Astrocyte (in vitro differentiated cells and primary cell): ENCODE measurements at regions not wholly inside any gene's neighbourhood (a gene's known extent, or its start where the extent isn't known, plus 50 kb on each side); places are given as distances from the start of the nearest gene placed in this dataset.
"Not testable (repeated sequence)": the region's sequence is repeated elsewhere in the genome, so short reads cannot be mapped to it uniquely, and the experiment has no call there.

Experiments used
- EZH2 ChIP-seq: IDR thresholded peaks from 2 replicates; pipeline ENCODE4 v1.6.1; 2012; ENCODE audit warnings: mild to moderate bottlenecking, low read length, inconsistent platforms; ENCODE audit not compliant: insufficient read depth
- TF ChIP-seq, protein P1 (sequence below): IDR thresholded peaks from 2 replicates; pipeline ENCODE4 v1.5.1; 2011; ENCODE audit warnings: low read depth, mild to moderate bottlenecking, inconsistent platforms, low read length, moderate library complexity; ENCODE audit not compliant: insufficient read depth

DNA sequence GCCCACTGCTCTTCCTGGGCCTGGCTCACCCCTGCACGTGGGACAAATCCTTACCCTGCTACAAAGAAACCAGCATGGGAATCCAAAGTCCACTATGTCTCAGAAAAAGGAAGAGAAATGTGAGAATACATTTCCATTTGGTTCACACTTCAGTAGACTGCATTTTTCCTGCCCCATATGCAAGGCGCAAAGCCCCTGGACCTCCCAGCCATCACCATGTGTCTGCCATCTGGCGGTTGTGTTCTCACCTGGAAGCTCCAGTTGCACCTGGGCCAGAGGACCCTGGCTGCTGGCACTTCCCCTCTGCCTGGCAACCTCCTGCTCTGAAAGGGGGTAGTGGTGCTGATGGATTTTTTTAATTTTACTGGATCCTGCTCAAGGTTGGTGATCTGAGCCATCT is 86.0 kb downstream of the TRIM43 start:
- TF ChIP-seq, protein P1, sequence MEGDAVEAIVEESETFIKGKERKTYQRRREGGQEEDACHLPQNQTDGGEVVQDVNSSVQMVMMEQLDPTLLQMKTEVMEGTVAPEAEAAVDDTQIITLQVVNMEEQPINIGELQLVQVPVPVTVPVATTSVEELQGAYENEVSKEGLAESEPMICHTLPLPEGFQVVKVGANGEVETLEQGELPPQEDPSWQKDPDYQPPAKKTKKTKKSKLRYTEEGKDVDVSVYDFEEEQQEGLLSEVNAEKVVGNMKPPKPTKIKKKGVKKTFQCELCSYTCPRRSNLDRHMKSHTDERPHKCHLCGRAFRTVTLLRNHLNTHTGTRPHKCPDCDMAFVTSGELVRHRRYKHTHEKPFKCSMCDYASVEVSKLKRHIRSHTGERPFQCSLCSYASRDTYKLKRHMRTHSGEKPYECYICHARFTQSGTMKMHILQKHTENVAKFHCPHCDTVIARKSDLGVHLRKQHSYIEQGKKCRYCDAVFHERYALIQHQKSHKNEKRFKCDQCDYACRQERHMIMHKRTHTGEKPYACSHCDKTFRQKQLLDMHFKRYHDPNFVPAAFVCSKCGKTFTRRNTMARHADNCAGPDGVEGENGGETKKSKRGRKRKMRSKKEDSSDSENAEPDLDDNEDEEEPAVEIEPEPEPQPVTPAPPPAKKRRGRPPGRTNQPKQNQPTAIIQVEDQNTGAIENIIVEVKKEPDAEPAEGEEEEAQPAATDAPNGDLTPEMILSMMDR: not testable (repeated sequence)
- not testable (repeated sequence) for TF ChIP-seq EZH2
